Thyroid gland (tissue), 4 donors: ENCODE measurements at regions not wholly inside any gene's neighbourhood (a gene's known extent, or its start where the extent isn't known, plus 50 kb on each side); places are given as distances from the start of the nearest gene placed in this dataset.

Experiments
- POLR2A ChIP-seq, 2 donors: fragments of 450-650 bp; IDR thresholded peaks; one replicate each; pipeline ENCODE4 v1.6.1; 2017; ENCODE audit warnings: antibody characterized with exemption in 2 of 2, mild to moderate bottlenecking in 2 of 2, moderate library complexity in 1 of 2
- TF ChIP-seq, protein P1 (sequence below), 6 experiments: fragments of 200-600 bp in 3 of 6; fragments of 450-650 bp in 3 of 6; sonication (generic) in 3 of 6; IDR thresholded peaks; one replicate each; pipeline ENCODE4 v1.5.1; 2016 to 2019; ENCODE audit warnings: antibody characterized with exemption in 6 of 6, mild to moderate bottlenecking in 2 of 6, inconsistent platforms in 1 of 6, moderate library complexity in 1 of 6

DNA sequence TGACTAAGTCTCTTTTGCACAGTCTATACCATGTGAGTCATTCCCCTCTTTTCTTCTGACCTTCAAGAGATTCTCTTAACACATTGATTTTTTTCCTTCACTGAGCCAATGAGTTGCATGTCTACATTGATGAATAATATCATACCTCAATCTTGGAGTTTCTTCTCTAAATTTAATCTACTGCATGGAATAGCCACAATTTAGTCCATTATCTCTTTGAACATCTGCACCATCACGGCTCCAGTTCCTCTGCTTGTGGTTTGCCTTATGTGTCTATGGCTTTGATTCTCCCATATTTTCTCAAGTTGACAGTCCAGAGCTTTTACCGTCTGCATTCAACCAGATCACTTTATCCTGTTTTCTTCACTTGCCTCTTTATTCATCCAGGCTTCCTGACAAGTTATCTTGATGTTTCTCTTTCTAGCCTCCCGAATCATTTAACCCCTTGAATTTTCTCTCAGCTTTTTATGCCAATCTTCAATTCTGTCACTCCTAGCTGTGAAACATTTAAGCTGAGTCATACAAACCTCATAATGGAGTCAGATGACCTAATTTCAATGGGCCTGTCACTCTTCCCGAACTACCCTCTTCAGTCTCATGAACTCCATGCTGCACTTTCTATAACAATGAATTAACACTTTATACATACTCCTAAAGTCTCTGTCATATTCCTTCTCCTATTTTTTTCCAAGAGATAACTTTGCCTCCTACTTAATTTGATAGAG lies 222.3 kb downstream of the CPE start:
- no peak for TF ChIP-seq POLR2A (IDR thresholded peaks at IDR 0.05)
- TF ChIP-seq, protein P1, sequence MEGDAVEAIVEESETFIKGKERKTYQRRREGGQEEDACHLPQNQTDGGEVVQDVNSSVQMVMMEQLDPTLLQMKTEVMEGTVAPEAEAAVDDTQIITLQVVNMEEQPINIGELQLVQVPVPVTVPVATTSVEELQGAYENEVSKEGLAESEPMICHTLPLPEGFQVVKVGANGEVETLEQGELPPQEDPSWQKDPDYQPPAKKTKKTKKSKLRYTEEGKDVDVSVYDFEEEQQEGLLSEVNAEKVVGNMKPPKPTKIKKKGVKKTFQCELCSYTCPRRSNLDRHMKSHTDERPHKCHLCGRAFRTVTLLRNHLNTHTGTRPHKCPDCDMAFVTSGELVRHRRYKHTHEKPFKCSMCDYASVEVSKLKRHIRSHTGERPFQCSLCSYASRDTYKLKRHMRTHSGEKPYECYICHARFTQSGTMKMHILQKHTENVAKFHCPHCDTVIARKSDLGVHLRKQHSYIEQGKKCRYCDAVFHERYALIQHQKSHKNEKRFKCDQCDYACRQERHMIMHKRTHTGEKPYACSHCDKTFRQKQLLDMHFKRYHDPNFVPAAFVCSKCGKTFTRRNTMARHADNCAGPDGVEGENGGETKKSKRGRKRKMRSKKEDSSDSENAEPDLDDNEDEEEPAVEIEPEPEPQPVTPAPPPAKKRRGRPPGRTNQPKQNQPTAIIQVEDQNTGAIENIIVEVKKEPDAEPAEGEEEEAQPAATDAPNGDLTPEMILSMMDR (IDR thresholded peaks at IDR 0.05) = no peak
